Right lobe of liver (tissue), 4 donors: ENCODE measurements at regions not wholly inside any gene's neighbourhood (a gene's known extent, or its start where the extent isn't known, plus 50 kb on each side); places are given as distances from the start of the nearest gene placed in this dataset.

Source experiments
- CTCF ChIP-seq, 4 donors: fragments of 200-600 bp in 3 of 4; fragments of 450-650 bp in 1 of 4; IDR thresholded peaks; one replicate each; pipeline versions ENCODE4 v1.5.1 to v1.8.0; 2016 to 2022; ENCODE audit warnings: antibody characterized with exemption in 4 of 4, mild to moderate bottlenecking in 2 of 4
- POLR2A ChIP-seq: fragments of 450-650 bp; IDR thresholded peaks from one replicate; pipeline ENCODE4 v1.6.1; 2017; ENCODE audit warnings: antibody characterized with exemption, mild to moderate bottlenecking
- donor health status: DM: no; HTN: no; CAD: no.
- donor health status: DM: no; HTN: no; CAD: no.
- donor health status: DM: no; HTN: yes; CAD: no.

- no peak for TF ChIP-seq CTCF (IDR thresholded peaks at IDR 0.05)
- TF ChIP-seq POLR2A: no peak
Measured at GRCh38 chr3:110375751-110376518, 695.7 kb upstream of the NECTIN3 start.
